Adrenal gland (tissue), 9 donors: ENCODE measurements at regions not wholly inside any gene's neighbourhood (a gene's known extent, or its start where the extent isn't known, plus 50 kb on each side); places are given as distances from the start of the nearest gene placed in this dataset.

Experiments used
- DNase-seq, 7 donors: peaks; one replicate each; pipeline ENCODE4 v3.0.0-alpha.2; 2019 to 2020
- H3K27ac ChIP-seq, 5 donors: fragments of 200-600 bp; sonication (generic) in 4 of 5; 1 replicate in 3 of 5; 2 replicates in 2 of 5; pipeline versions ENCODE4 v1.5.1 to v1.8.0; 2016 to 2020; ENCODE audit warnings: mild to moderate bottlenecking in 1 of 5
- H3K27me3 ChIP-seq: fragments of 200-600 bp; 2 replicates; pipeline ENCODE4 v1.8.0; 2021
- H3K36me3 ChIP-seq, 2 donors: fragments of 200-600 bp; replicated peaks in 1 of 2; 1 replicate in 1 of 2; 2 replicates in 1 of 2; pipeline versions ENCODE4 v1.5.1 to v1.8.0; 2018 to 2022
- H3K4me1 ChIP-seq, 2 donors: fragments of 200-600 bp; replicated peaks in 1 of 2; 1 replicate in 1 of 2; 2 replicates in 1 of 2; pipeline versions ENCODE4 v1.5.1 to v1.8.0; 2018 to 2021
- H3K4me3 ChIP-seq, 4 donors: fragments of 200-600 bp; sonication (generic) in 3 of 4; one replicate each; pipeline ENCODE4 v1.5.1; 2016 to 2018
- H3K9me3 ChIP-seq, 3 donors: fragments of 200-600 bp; sonication (generic) in 1 of 3; replicated peaks in 1 of 3; 1 replicate in 2 of 3; 2 replicates in 1 of 3; pipeline versions ENCODE4 v1.5.1 to v1.8.0; 2016 to 2021
- POLR2A ChIP-seq, 2 donors: fragments of 450-650 bp; IDR thresholded peaks; one replicate each; pipeline ENCODE4 v1.6.1; 2017; ENCODE audit warnings: antibody characterized with exemption in 2 of 2, mild to moderate bottlenecking in 2 of 2, moderate library complexity in 1 of 2
- WGBS, 4 donors: extraction: QIAGEN DNeasy Blood & Tissue Kit in 2 of 4; methylation state at CpG; one replicate each; pipeline versions ENCODE4 v1.1.5 to v1.1.7; 2013 to 2017; 5-methylcytosine and 5-hydroxymethylcytosine counted together
- intact Hi-C, 2 donors: fragments of 100-400 bp; cut with DNase I; formaldehyde crosslinking; loops; one replicate each; pipeline versions ENCODE4 v1.14.1 to v1.15.0; 2022 to 2023
- TF ChIP-seq, protein P1 (sequence below), 6 experiments: fragments of 450-650 bp in 4 of 6; fragments of 200-600 bp in 2 of 6; sonication (generic) in 1 of 6; IDR thresholded peaks; 1 replicate in 5 of 6; 2 replicates in 1 of 6; pipeline versions ENCODE4 v1.5.1 to v1.8.0; 2016 to 2021; ENCODE audit warnings: antibody characterized with exemption in 6 of 6, mild to moderate bottlenecking in 2 of 6, moderate library complexity in 1 of 6
- donor health status: healthy with polysubstance abuse.
- donor health status: Bipolar disorder and iron deficiency.
- donor health status: DM: yes; HTN: yes; CAD: no.
- donor health status: DM: no; HTN: no; CAD: no.
- donor health status: DM: no; HTN: no; CAD: no.

DNA sequence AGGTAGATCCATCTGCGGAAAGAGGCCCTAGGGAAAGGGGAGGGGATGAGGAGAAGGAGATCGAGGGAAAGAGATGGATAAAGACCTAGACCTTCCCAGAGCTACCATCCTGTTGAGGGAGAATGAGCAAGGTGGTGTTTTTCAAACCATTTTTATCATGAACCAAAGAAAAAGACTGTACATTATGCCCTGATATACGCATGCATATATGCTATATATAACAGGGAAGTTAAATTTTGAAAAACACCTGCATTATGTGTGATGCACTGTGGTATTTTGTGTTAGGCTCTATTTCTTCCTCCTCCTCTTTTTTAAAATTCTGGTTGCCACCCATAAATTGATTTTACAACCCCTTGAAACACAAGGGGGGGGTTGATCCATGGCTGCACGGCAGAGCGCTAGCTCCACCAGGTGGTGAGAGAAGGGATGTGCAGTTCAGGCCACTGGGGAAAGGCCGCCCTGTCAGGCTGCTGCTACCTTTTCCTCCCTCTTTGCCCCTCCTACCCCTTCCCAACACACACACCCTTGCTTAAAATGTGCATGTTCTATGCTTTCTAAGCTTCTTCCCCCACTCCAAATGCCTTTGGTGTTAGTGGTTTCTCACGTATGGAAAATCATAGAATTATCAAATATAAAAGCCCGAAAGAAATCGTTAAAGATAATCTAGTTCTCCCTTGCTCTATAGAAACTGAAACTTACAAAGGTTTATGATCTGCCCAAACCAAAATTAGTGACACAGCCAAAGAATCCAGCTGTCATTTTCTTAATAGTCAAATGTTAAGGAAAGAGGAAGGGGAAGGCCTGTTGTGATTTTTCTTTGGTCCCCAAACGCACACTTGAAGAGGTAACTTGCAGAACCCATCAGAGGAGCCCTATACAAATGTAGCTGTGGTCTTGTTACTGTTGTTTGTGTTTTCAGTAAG, 262.0 kb upstream of the UMPS start:
- Histone ChIP-seq H3K27ac (no peak overlapping the region), H3K36me3 (no peaks in the 10 kb centered on the region), H3K4me3 (no peak overlapping the region), H3K27me3 (no peaks in the 10 kb centered on the region), H3K4me1 (no peaks in the 10 kb centered on the region), H3K9me3 (no peaks in the 10 kb centered on the region)
- DNase-seq = peak; percentile 31 to 65 (median 42)
- intact Hi-C loops = loop anchor here (2.0 to 5.0 kb wide), 3 partner anchors 116 to 451 kb away; no protein-coding TSS in a partner anchor
- WGBS, 4 donors = 67 to 76% (median 68%) methylated on average over 10 of the region's 10 CpGs
- TF ChIP-seq, protein P1, sequence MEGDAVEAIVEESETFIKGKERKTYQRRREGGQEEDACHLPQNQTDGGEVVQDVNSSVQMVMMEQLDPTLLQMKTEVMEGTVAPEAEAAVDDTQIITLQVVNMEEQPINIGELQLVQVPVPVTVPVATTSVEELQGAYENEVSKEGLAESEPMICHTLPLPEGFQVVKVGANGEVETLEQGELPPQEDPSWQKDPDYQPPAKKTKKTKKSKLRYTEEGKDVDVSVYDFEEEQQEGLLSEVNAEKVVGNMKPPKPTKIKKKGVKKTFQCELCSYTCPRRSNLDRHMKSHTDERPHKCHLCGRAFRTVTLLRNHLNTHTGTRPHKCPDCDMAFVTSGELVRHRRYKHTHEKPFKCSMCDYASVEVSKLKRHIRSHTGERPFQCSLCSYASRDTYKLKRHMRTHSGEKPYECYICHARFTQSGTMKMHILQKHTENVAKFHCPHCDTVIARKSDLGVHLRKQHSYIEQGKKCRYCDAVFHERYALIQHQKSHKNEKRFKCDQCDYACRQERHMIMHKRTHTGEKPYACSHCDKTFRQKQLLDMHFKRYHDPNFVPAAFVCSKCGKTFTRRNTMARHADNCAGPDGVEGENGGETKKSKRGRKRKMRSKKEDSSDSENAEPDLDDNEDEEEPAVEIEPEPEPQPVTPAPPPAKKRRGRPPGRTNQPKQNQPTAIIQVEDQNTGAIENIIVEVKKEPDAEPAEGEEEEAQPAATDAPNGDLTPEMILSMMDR (IDR thresholded peaks at IDR 0.05) = peak; percentile 87 to 97 (median 93)
- no peak for TF ChIP-seq POLR2A (IDR thresholded peaks at IDR 0.05)

DNA sequence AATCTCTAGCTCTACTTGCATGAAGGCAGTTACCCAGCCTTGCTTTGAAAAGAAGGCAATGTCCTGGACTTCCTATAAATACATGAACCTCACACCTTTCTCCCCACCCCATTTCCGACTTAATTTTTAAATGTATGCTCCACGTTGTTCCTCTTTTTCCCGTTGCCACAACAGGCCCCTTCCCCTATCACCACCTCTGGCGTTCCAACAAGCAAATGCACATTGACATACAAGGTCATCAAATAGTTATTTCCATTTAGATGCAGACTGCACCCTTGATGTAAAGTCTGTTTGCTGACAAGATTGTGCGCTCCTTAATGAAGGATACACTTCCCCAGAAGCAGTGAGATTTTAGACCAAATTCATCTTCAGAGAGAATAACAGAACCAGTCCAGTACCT, 260.7 kb upstream of the UMPS start:
- Histone ChIP-seq H3K9me3 (no peaks in the 10 kb centered on the region), H3K4me1 (no peaks in the 10 kb centered on the region), H3K27ac (no peak overlapping the region), H3K4me3 (no peak overlapping the region), H3K36me3 (no peaks in the 10 kb centered on the region), H3K27me3 (no peaks in the 10 kb centered on the region)
- intact Hi-C loops = loop anchor here (2.0 to 5.0 kb wide), 3 partner anchors 117 to 452 kb away; no protein-coding TSS in a partner anchor
- DNase-seq = no peak
- WGBS, 4 donors = 69 to 74% (median 71%) methylated on average over 5 of the region's 5 CpGs
- TF ChIP-seq, protein P1 (IDR thresholded peaks at IDR 0.05) = no peak
- no peak for TF ChIP-seq POLR2A (IDR thresholded peaks at IDR 0.05)

DNA sequence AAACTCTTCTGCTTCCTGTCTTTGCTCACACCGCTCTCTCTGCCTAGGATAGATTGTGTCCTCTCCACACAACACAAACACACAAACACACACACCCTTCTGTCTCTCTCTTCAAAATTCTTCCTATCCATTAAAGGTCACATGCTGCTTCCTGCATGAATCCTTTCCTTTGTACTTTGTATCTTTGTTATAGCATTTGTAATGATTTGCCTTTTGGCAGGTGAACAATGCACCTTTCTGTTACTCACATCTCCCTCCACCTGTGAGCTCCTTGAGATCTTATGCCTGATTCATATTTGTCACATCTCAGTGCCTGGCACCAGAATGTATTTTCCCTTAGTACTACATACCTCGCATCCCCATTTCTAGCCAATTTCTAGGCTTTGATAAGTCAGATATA, 251.4 kb upstream of the UMPS start:
- Histone ChIP-seq H3K27me3 (no peaks in the 10 kb centered on the region), H3K27ac (no peak overlapping the region), H3K9me3 (no peaks in the 10 kb centered on the region), H3K36me3 (no peaks in the 10 kb centered on the region), H3K4me1 (no peaks in the 10 kb centered on the region), H3K4me3 (no peak overlapping the region)
- intact Hi-C loops = no loop called here
- WGBS, 4 donors = 80 to 98% (median 97%) methylated on average over 2 of the region's 2 CpGs
- DNase-seq = no peak
- TF ChIP-seq, protein P1 (IDR thresholded peaks at IDR 0.05) = no peak
- TF ChIP-seq POLR2A (IDR thresholded peaks at IDR 0.05) = no peak

DNA sequence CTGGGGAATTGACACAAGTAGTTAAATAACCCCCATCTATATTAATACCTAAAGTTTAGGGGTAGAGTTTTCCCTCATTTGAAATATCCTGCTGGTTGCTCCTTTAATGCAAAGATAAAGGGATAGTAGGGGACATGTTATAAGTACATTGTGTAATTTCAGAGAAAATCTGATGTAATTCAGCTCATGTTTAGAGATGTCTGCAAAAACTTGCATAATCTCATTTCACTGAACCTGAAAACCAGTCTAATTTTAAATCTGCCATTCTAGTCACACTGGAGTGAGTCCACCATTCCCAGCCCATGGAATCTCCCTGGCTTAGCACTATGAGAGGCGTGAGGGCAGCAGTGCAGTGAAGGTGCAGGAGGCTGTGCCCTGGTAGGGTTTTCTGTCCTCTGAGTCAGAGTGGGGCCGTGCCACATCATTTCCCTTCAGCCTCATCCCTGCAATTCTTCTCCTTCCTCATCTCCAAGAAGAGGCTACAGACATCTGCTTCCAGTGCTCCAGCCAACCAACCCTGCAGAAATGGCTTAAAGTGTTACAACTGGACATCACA, 246.3 kb upstream of the UMPS start:
- intact Hi-C loops = no loop called here
- Histone ChIP-seq H3K27me3 (no peaks in the 10 kb centered on the region), H3K9me3 (no peaks in the 10 kb centered on the region), H3K27ac (no peak overlapping the region), H3K4me3 (no peak overlapping the region), H3K36me3 (no peaks in the 10 kb centered on the region), H3K4me1 (no peaks in the 10 kb centered on the region)
- no peak for DNase-seq
- TF ChIP-seq, protein P1 (IDR thresholded peaks at IDR 0.05) = no peak
- TF ChIP-seq POLR2A (IDR thresholded peaks at IDR 0.05) = no peak
- 91 to 100% (median 97%) methylated on average over 2 of the region's 2 CpGs for WGBS, 4 donors
